ENCODE measurements at regions not wholly inside any gene's neighbourhood (a gene's known extent, or its start where the extent isn't known, plus 50 kb on each side); places are given as distances from the start of the nearest gene placed in this dataset.

DNA sequence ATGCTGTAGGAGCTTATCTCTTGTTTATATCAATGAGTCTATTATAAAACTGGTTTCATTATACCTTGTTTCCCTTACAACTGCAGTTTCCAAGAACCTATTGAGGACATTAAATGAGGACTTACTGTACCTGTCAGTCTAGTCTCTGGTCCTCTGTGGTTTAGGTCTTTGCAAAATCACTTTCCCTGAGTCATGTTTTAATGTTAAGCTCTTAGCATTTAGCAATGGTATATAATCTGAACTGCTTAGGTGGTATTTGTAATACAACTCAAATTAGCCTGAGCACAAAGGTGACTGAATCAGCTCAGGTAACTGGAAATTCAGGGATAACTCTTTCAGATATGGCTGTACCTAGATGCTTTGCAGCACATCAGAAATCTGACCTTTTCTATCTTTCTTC lies 418.3 kb upstream of the SPRED2 start:
- no peak overlapping the region for H3K4me3 ChIP-seq
- H3K27me3 ChIP-seq, result no peaks in the 10 kb centered on the region
- TF ChIP-seq POLR2A (IDR thresholded peaks at IDR 0.05), result no peak
- TF ChIP-seq, protein P1, sequence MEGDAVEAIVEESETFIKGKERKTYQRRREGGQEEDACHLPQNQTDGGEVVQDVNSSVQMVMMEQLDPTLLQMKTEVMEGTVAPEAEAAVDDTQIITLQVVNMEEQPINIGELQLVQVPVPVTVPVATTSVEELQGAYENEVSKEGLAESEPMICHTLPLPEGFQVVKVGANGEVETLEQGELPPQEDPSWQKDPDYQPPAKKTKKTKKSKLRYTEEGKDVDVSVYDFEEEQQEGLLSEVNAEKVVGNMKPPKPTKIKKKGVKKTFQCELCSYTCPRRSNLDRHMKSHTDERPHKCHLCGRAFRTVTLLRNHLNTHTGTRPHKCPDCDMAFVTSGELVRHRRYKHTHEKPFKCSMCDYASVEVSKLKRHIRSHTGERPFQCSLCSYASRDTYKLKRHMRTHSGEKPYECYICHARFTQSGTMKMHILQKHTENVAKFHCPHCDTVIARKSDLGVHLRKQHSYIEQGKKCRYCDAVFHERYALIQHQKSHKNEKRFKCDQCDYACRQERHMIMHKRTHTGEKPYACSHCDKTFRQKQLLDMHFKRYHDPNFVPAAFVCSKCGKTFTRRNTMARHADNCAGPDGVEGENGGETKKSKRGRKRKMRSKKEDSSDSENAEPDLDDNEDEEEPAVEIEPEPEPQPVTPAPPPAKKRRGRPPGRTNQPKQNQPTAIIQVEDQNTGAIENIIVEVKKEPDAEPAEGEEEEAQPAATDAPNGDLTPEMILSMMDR (IDR thresholded peaks at IDR 0.05), result no peak
- H3K9me3 ChIP-seq, result no peaks in the 10 kb centered on the region
- no peak for DNase-seq
- H3K27ac ChIP-seq, result no peak overlapping the region
- no peaks in the 10 kb centered on the region for H3K4me1 ChIP-seq
- intact Hi-C loops (cut with DNase I; ENCODE audit: low total_unique reads), result no loop called here
- no peaks in the 10 kb centered on the region for H3K36me3 ChIP-seq (ENCODE audit: low read depth, missing control alignments)

DNA sequence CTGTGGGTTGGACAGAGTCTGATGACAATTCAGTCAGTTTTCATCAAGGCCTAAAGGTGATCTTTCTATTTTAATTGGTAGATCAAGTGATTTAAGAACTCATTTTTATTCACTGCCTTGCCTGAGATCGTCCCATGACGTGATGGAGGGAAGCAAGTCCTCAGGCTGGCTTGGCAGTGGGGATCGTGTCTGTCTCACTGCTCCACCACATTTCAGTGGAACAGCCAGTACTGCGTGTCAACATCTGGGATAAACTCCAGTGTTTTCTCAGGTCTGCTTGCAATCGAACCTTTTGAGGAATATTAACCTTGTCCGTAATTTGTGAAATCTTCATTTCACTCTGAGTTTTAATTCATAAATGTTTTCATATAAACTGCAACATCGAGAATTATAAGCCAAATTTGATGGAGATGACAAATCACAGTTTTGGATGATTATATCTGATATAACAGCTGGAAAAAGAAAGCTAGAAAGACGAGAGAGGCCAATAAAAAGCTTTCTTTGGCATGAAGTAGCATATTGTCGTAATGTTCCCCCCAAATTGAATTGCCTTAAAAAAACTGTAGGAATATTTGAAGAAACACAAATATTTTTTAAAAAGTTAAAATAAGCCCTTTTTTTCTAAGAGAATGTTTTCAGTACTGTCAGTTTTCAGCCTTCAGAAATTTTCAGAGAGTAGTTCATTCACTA lies 414.7 kb upstream of the SPRED2 start:
- WGBS, 2 donors, result 56% methylated on average over 9 of the region's 9 CpGs
- Histone ChIP-seq H3K4me1 (no peaks in the 10 kb centered on the region), H3K4me3 (no peak overlapping the region), H3K27me3 (no peaks in the 10 kb centered on the region), H3K27ac (no peak overlapping the region), H3K9me3 (no peaks in the 10 kb centered on the region), H3K36me3 (ENCODE audit: low read depth, missing control alignments) (no peaks in the 10 kb centered on the region)
- DNase-seq, result peak; percentile 65
- intact Hi-C loops (cut with DNase I; ENCODE audit: low total_unique reads), result no loop called here
- TF ChIP-seq, protein P1 (IDR thresholded peaks at IDR 0.05), result no peak
- no peak for TF ChIP-seq POLR2A (IDR thresholded peaks at IDR 0.05)

DNA sequence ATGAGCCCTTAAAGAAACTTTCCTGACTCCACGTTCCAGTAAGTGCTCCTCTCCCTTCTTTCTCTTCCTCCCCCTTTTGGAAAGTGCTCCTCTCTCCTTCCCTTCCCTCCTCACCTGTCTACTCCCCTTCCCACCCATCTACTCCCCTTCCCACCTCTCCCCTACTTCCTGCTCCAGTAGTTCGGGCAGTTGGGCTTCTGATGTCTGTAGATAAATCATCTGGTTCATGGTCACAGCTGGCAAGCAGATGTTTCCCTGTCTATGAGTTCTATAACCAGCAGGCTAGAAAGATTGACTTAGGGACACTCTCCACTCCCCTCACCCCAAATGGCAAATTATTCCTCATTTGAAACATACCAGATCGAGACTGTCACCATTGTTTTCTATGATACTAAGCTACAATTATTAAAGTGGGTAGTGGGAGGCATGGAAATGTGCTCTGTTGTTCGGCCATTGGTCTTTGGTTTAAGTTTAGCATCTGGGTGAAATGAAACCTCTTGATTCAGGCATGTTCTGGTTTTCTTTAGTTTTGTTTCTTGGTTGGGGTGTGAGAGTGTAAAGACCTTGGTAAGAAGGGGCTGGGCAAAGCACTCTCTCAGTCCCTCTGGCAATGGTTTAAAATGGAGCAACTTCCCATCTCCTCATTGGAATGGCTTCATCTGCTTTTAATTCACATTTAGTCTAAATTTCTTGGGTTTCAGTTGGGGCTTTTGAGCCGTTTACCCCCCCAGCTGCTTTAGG lies 413.2 kb upstream of the SPRED2 start:
- no peaks in the 10 kb centered on the region for H3K27me3 ChIP-seq
- no peak overlapping the region for H3K27ac ChIP-seq
- intact Hi-C loops (cut with DNase I; ENCODE audit: low total_unique reads), result no loop called here
- H3K36me3 ChIP-seq (ENCODE audit: low read depth, missing control alignments), result no peaks in the 10 kb centered on the region
- no peak overlapping the region for H3K4me3 ChIP-seq
- WGBS, 2 donors, result 71 to 77% methylated on average over 5 of the region's 5 CpGs
- H3K9me3 ChIP-seq, result no peaks in the 10 kb centered on the region
- no peaks in the 10 kb centered on the region for H3K4me1 ChIP-seq
- TF ChIP-seq, protein P1 (IDR thresholded peaks at IDR 0.05), result no peak
- TF ChIP-seq POLR2A (IDR thresholded peaks at IDR 0.05), result no peak
- no peak for DNase-seq

DNA sequence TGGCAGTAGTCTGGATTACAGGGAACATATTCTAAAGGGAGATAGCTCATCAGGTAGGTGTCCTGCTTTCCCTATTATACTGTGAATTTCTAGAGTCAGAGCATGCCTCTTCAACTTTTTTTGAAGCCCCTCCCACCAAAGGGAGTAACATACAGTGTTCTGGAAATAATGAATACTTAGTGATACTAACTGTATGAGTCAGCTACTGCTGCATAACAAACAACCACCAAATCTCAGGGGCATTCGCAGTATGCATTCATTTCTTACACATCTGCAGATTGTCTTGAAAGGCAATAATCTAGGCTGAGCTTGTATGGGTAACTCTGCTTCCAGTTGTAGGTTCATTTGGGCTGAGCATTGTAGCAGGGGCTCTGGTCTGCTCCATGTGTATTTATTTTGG lies 409.7 kb upstream of the SPRED2 start:
- no peak overlapping the region for H3K27ac ChIP-seq
- no peak for DNase-seq
- WGBS, 2 donors, result 95 to 100% methylated on average over 1 of the region's 1 CpG
- H3K36me3 ChIP-seq (ENCODE audit: low read depth, missing control alignments), result no peaks in the 10 kb centered on the region
- H3K27me3 ChIP-seq, result no peaks in the 10 kb centered on the region
- TF ChIP-seq, protein P1 (IDR thresholded peaks at IDR 0.05), result no peak
- TF ChIP-seq POLR2A (IDR thresholded peaks at IDR 0.05), result no peak
- H3K4me3 ChIP-seq, result no peak overlapping the region
- intact Hi-C loops (cut with DNase I; ENCODE audit: low total_unique reads), result no loop called here
- H3K9me3 ChIP-seq, result no peaks in the 10 kb centered on the region
- H3K4me1 ChIP-seq, result no peaks in the 10 kb centered on the region
